H9 (cell line): ENCODE measurements at regions not wholly inside any gene's neighbourhood (a gene's known extent, or its start where the extent isn't known, plus 50 kb on each side); places are given as distances from the start of the nearest gene placed in this dataset.

ENCODE experiments used
- DNase-seq: peaks from one replicate; pipeline ENCODE4 v3.0.0-alpha.2; 2017
- H2AFZ ChIP-seq: one replicate; pipeline ENCODE4 v1.6.1; 2013; ENCODE audit warnings: mild to moderate bottlenecking, low read length, control low read depth, moderate library complexity
- H2AK5ac ChIP-seq: 2 replicates; pipeline ENCODE4 v1.6.1; 2013; ENCODE audit warnings: low read length, control low read depth, mixed read lengths; ENCODE audit not compliant: insufficient read length
- H2BK120ac ChIP-seq: one replicate; pipeline ENCODE4 v1.6.1; 2013; ENCODE audit warnings: low read depth, mild to moderate bottlenecking, low read length, control low read depth, inconsistent platforms; ENCODE audit not compliant: poor library complexity, severe bottlenecking
- H2BK12ac ChIP-seq: 2 replicates; pipeline ENCODE4 v1.6.1; 2013; ENCODE audit warnings: low read length, control low read depth, mixed read lengths, low read depth; ENCODE audit not compliant: insufficient read length
- H2BK15ac ChIP-seq: 2 replicates; pipeline ENCODE4 v1.6.1; 2013; ENCODE audit warnings: low read depth, low read length, control low read depth
- H2BK20ac ChIP-seq: one replicate; pipeline ENCODE4 v1.6.1; 2013; ENCODE audit warnings: low read depth, mild to moderate bottlenecking, low read length, control low read depth, inconsistent platforms; ENCODE audit not compliant: poor library complexity, severe bottlenecking
- H2BK5ac ChIP-seq: 2 replicates; pipeline ENCODE4 v1.6.1; 2013; ENCODE audit warnings: low read length, control low read depth, mixed read lengths; ENCODE audit not compliant: insufficient read length
- H3K14ac ChIP-seq: 2 replicates; pipeline ENCODE4 v1.6.1; 2013; ENCODE audit warnings: low read length, control low read depth; ENCODE audit not compliant: insufficient read depth
- H3K18ac ChIP-seq: 2 replicates; pipeline ENCODE4 v1.6.1; 2013; ENCODE audit warnings: low read depth, mild to moderate bottlenecking, mixed read lengths, low read length, control low read depth; ENCODE audit not compliant: insufficient read length
- H3K23ac ChIP-seq: 2 replicates; pipeline ENCODE4 v1.6.1; 2013; ENCODE audit warnings: low read length, control low read depth, mixed read lengths, low read depth; ENCODE audit not compliant: insufficient read length
- H3K23me2 ChIP-seq: 2 replicates; pipeline ENCODE4 v1.6.1; 2013; ENCODE audit warnings: low read depth, mild to moderate bottlenecking, mixed read lengths, low read length, control low read depth; ENCODE audit not compliant: insufficient read length, poor library complexity, severe bottlenecking
- H3K27ac ChIP-seq: 2 replicates; pipeline ENCODE4 v1.5.1; 2013; ENCODE audit warnings: low read length, control low read depth, mixed read lengths, low read depth; ENCODE audit not compliant: insufficient read length
- H3K27me3 ChIP-seq: 2 replicates; pipeline ENCODE4 v1.6.1; 2013; ENCODE audit warnings: low read length, control low read depth, inconsistent platforms; ENCODE audit not compliant: insufficient read depth
- H3K4ac ChIP-seq: 2 replicates; pipeline ENCODE4 v1.6.1; 2013; ENCODE audit warnings: low read depth, mild to moderate bottlenecking, control low read depth, inconsistent platforms, low read length, moderate library complexity
- H3K4me1 ChIP-seq: 2 replicates; pipeline ENCODE4 v1.6.1; 2013; ENCODE audit warnings: low read length, control low read depth, inconsistent platforms; ENCODE audit not compliant: insufficient read depth
- H3K4me2 ChIP-seq: 2 replicates; pipeline ENCODE4 v1.6.1; 2013; ENCODE audit warnings: low read length, control low read depth, mixed read lengths; ENCODE audit not compliant: insufficient read length, insufficient read depth
- H3K56ac ChIP-seq: 2 replicates; pipeline ENCODE4 v1.6.1; 2013; ENCODE audit warnings: low read depth, mild to moderate bottlenecking, mixed read lengths, low read length, control low read depth; ENCODE audit not compliant: insufficient read length
- H3K79me1 ChIP-seq: 2 replicates; pipeline ENCODE4 v1.6.1; 2013; ENCODE audit warnings: low read depth, mild to moderate bottlenecking, moderate library complexity, low read length, control low read depth, inconsistent platforms; ENCODE audit not compliant: insufficient read depth, poor library complexity, severe bottlenecking
- H3K79me2 ChIP-seq: 2 replicates; pipeline ENCODE4 v1.6.1; 2013; ENCODE audit warnings: low read length, control low read depth, inconsistent platforms; ENCODE audit not compliant: insufficient read depth
- H3K9ac ChIP-seq: 2 replicates; pipeline ENCODE4 v1.6.1; 2013; ENCODE audit warnings: low read length, control low read depth, mixed read lengths; ENCODE audit not compliant: insufficient read length; ENCODE audit errors: extremely low read depth
- H3K9me3 ChIP-seq: one replicate; pipeline ENCODE4 v1.6.1; 2013; ENCODE audit warnings: low read depth, low read length, inconsistent platforms; ENCODE audit not compliant: control insufficient read depth
- H3T11ph ChIP-seq: one replicate; pipeline ENCODE4 v1.6.1; 2013; ENCODE audit warnings: mild to moderate bottlenecking, low read length, control low read depth, inconsistent platforms
- H4K20me1 ChIP-seq: one replicate; pipeline ENCODE4 v1.6.1; 2013; ENCODE audit not compliant: control insufficient read depth, insufficient read length, insufficient read depth
- H4K5ac ChIP-seq: 2 replicates; pipeline ENCODE4 v1.6.1; 2013; ENCODE audit warnings: low read depth, mild to moderate bottlenecking, mixed read lengths, low read length, control low read depth; ENCODE audit not compliant: insufficient read length
- H4K8ac ChIP-seq: replicated peaks from 2 replicates; pipeline ENCODE4 v1.6.1; 2013; ENCODE audit warnings: low read length, control low read depth, mixed read lengths, low read depth; ENCODE audit not compliant: insufficient read length
- H4K91ac ChIP-seq: 2 replicates; pipeline ENCODE4 v1.6.1; 2013; ENCODE audit warnings: low read depth, mild to moderate bottlenecking, moderate library complexity, mixed read lengths, low read length, control low read depth; ENCODE audit not compliant: insufficient read length
- H3K27ac Mint-ChIP-seq, 3 experiments: 2 replicates in 2 of 3; 3 replicates in 1 of 3; pipeline ENCODE4 v1.8.0; 2020 to 2021; ENCODE audit warnings: mixed read lengths in 3 of 3, mild to moderate bottlenecking in 1 of 3, moderate library complexity in 1 of 3
- H3K27me3 Mint-ChIP-seq: 2 replicates; pipeline ENCODE4 v1.8.0; 2021; ENCODE audit warnings: low read depth, mild to moderate bottlenecking, moderate library complexity, mixed read lengths
- H3K36me3 Mint-ChIP-seq, 3 experiments: 2 replicates in 2 of 3; 3 replicates in 1 of 3; pipeline ENCODE4 v1.8.0; 2020 to 2021; ENCODE audit warnings: low read depth in 3 of 3, mixed read lengths in 3 of 3; ENCODE audit not compliant: insufficient read depth in 1 of 3
- H3K4me1 Mint-ChIP-seq, 2 experiments: 2 replicates each; pipeline ENCODE4 v1.8.0; 2020; ENCODE audit warnings: mixed read lengths in 2 of 2
- H3K4me3 Mint-ChIP-seq, 2 experiments: 2 replicates in 1 of 2; 3 replicates in 1 of 2; pipeline ENCODE4 v1.8.0; 2020 to 2021; ENCODE audit warnings: mild to moderate bottlenecking in 2 of 2, mixed read lengths in 2 of 2, moderate library complexity in 1 of 2
- H3K9me3 Mint-ChIP-seq, 2 experiments: 2 replicates in 1 of 2; 3 replicates in 1 of 2; pipeline ENCODE4 v1.8.0; 2020; ENCODE audit warnings: mild to moderate bottlenecking in 2 of 2, mixed read lengths in 2 of 2, moderate library complexity in 1 of 2
- CTCF ChIP-seq: fragments of 200-600 bp; sonication (generic); conservative IDR thresholded peaks from 3 replicates; pipeline ENCODE4 v1.8.0; 2021; ENCODE audit warnings: antibody characterized with exemption, mild to moderate bottlenecking
- WGBS: extraction: QIAGEN DNeasy Blood & Tissue Kit; methylation state at CpG from one replicate; pipeline ENCODE4 v1.1.7; 2013; ENCODE audit warnings: missing lambda C conversion rate, low lambda C conversion rate, mixed read lengths; ENCODE audit not compliant: insufficient read length; ENCODE audit errors: extremely low coverage; 5-methylcytosine and 5-hydroxymethylcytosine counted together

- no peak overlapping the region for H2BK12ac ChIP-seq
- WGBS, result no CpG with 5 or more reads among the region's 3 CpGs
- H2AFZ ChIP-seq, result no peak overlapping the region
Measured at GRCh38 chr2:193847130-193847529, 1652.4 kb upstream of the TMEFF2 start.

More at GRCh38 chr2:193847130-193847529, 1652.4 kb upstream of the TMEFF2 start:
- Histone ChIP-seq H3T11ph (no peak overlapping the region), H2BK20ac (no peak overlapping the region), H3K4me1 (no peaks in the 10 kb centered on the region), H3K4ac (no peak overlapping the region), H4K8ac (no peak overlapping the region), H3K18ac (no peak overlapping the region), H3K4me2 (no peak overlapping the region), H2BK15ac (no peak overlapping the region), H4K91ac (no peak overlapping the region), H3K23ac (no peak overlapping the region), H3K14ac (no peak overlapping the region), H3K56ac (no peak overlapping the region), H3K9ac (no peak overlapping the region), H2AK5ac (no peak overlapping the region), H3K79me2 (no peaks in the 10 kb centered on the region), H3K23me2 (no peaks in the 10 kb centered on the region), H3K9me3 (no peaks in the 10 kb centered on the region), H4K5ac (no peak overlapping the region), H2BK120ac (no peak overlapping the region), H3K27me3 (no peaks in the 10 kb centered on the region), H3K79me1 (no peaks in the 10 kb centered on the region), H3K27ac (no peak overlapping the region), H4K20me1 (no peaks in the 10 kb centered on the region), H2BK5ac (no peak overlapping the region)
- no peak for TF ChIP-seq CTCF
- DNase-seq, result no peak
- peaks cover 0 to 13% of the 10 kb centered on the region in 2 experiments; a peak in 3 of 4 replicates for H3K4me1 Mint-ChIP-seq
- no peak overlapping the region for H3K27ac Mint-ChIP-seq
- no peaks in the 10 kb centered on the region for H3K9me3 Mint-ChIP-seq
- H3K27me3 Mint-ChIP-seq, result no peaks in the 10 kb centered on the region
- no peaks in the 10 kb centered on the region for H3K36me3 Mint-ChIP-seq
- no peak overlapping the region for H3K4me3 Mint-ChIP-seq
